AG09309 (cell line): ENCODE measurements at regions not wholly inside any gene's neighbourhood (a gene's known extent, or its start where the extent isn't known, plus 50 kb on each side); places are given as distances from the start of the nearest gene placed in this dataset.
"Not testable (repeated sequence)": the region's sequence is repeated elsewhere in the genome, so short reads cannot be mapped to it uniquely, and the experiment has no call there.

ENCODE experiments used
- DNase-seq: peaks from one replicate; pipeline ENCODE4 v3.0.0-alpha.2; 2010; ENCODE audit warnings: low read depth
- H3K4me3 ChIP-seq: 2 replicates; pipeline ENCODE4 v1.5.1; 2011; ENCODE audit warnings: mild to moderate bottlenecking, low read depth, low read length, moderate library complexity; ENCODE audit not compliant: control insufficient read depth
- TF ChIP-seq, protein P1 (sequence below): IDR thresholded peaks from 2 replicates; pipeline ENCODE4 v1.5.1; 2011; ENCODE audit warnings: mild to moderate bottlenecking, low read depth, low read length, inconsistent platforms; ENCODE audit not compliant: insufficient read depth, control insufficient read depth; ENCODE audit errors: missing control alignments

DNA sequence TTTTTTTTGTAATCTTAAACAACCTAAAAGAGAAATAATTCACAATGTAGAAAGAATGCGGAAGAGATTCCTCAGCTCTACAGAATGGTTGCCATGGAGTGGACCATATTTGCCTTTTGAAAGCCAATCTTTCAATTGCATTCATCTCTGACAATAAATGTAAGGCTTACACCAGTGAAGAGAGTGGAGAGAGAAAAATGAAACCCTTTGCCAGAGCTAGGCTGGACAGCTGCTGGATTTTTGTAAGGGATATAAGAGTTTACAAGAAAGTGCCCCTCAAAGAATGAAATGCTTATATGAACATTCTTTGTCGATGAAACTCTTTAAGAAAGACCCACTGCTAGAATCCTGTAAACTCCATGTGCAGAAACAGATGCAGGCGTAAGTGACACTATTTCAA, 66.0 kb upstream of the FAT1 start:
- no peak for DNase-seq
- TF ChIP-seq, protein P1, sequence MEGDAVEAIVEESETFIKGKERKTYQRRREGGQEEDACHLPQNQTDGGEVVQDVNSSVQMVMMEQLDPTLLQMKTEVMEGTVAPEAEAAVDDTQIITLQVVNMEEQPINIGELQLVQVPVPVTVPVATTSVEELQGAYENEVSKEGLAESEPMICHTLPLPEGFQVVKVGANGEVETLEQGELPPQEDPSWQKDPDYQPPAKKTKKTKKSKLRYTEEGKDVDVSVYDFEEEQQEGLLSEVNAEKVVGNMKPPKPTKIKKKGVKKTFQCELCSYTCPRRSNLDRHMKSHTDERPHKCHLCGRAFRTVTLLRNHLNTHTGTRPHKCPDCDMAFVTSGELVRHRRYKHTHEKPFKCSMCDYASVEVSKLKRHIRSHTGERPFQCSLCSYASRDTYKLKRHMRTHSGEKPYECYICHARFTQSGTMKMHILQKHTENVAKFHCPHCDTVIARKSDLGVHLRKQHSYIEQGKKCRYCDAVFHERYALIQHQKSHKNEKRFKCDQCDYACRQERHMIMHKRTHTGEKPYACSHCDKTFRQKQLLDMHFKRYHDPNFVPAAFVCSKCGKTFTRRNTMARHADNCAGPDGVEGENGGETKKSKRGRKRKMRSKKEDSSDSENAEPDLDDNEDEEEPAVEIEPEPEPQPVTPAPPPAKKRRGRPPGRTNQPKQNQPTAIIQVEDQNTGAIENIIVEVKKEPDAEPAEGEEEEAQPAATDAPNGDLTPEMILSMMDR: no peak

GRCh38 chr4:186790630-186791029, 67.0 kb upstream of the FAT1 start:
- DNase-seq: no peak
- TF ChIP-seq, protein P1: no peak
- H3K4me3 ChIP-seq: no peak overlapping the region

More for the DNA sequence above, 66.0 kb upstream of the FAT1 start:
- no peak overlapping the region for H3K4me3 ChIP-seq

GRCh38 chr4:186792728-186793366, 69.2 kb upstream of the FAT1 start:
- H3K4me3 ChIP-seq: no peak overlapping the region
- TF ChIP-seq, protein P1: peak; percentile 4
- DNase-seq: peak; percentile 88

- no peak for DNase-seq
These were observed 75.4 kb upstream of the FAT1 start for GRCh38 chr4:186798951-186799659.

GRCh38 chr4:186805020-186805820, 81.6 kb upstream of the FAT1 start:
- no peak for DNase-seq
- TF ChIP-seq, protein P1: no peak
- H3K4me3 ChIP-seq: no peak overlapping the region

More at GRCh38 chr4:186798951-186799659, 75.4 kb upstream of the FAT1 start:
- TF ChIP-seq, protein P1: no peak
- no peak overlapping the region for H3K4me3 ChIP-seq

GRCh38 chr4:186805917-186806316, 82.3 kb upstream of the FAT1 start:
- not testable (repeated sequence) for H3K4me3 ChIP-seq, DNase-seq
